ENCODE measurements at regions not wholly inside any gene's neighbourhood (a gene's known extent, or its start where the extent isn't known, plus 50 kb on each side); places are given as distances from the start of the nearest gene placed in this dataset.

DNA sequence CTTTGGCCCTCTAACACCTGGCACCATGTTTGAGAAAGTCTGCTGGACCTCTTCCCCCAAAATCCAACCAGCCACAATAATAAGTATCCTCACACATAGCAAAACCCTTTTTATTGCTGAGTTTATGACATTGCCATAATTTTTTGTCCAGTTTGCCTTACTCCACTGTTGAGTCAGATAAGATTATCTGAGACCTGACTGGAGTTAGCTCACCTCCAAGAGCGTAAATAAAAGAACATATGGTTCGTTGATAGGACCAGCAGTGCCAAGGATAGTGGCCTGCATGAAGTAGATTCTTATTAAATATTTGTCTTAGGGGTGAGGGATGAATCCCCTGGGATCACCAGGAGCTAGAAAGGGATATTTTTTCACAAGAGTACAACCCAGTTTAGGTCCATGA is 510.6 kb upstream of the MPDZ start:
- H3K9me3 ChIP-seq (ENCODE audit: low read depth), result no peaks in the 10 kb centered on the region
- no peaks in the 10 kb centered on the region for H3K36me3 ChIP-seq (ENCODE audit: low read depth)
- no peak overlapping the region for H3K9ac ChIP-seq
- no peak overlapping the region for H3K4me2 ChIP-seq (ENCODE audit: unreplicated experiment)
- in situ Hi-C loops (cut with MboI), result no loop called here
- H2AFZ ChIP-seq, result no peak overlapping the region
- no peaks in the 10 kb centered on the region for H3K9me2 ChIP-seq (ENCODE audit: insufficient read depth)
- no peak for DNase-seq
- no peaks in the 10 kb centered on the region for H3F3A ChIP-seq (ENCODE audit: insufficient read depth)
- TF ChIP-seq EZH2phosphoT487 (IDR thresholded peaks at IDR 0.05; ENCODE audit: insufficient read depth, low read depth) (no peak), EZH2 (IDR thresholded peaks at IDR 0.05; ENCODE audit: insufficient read depth, poor library complexity, severe bottlenecking) (no peak)
- peaks cover 3% of the 10 kb centered on the region; the same call in 1 of the 2 replicates for H3K27me3 ChIP-seq (replicated peaks; ENCODE audit: insufficient read depth)
- H3K4me3 ChIP-seq, result no peak overlapping the region
- H3K4me1 ChIP-seq (ENCODE audit: insufficient read depth), result peaks cover 12% of the 10 kb centered on the region
- no peak overlapping the region for H3K27ac ChIP-seq
- WGBS, 2 experiments (ENCODE audit: low coverage in 1 of 2, low lambda C conversion rate in 2 of 2, missing lambda C conversion rate in 2 of 2), result 64 to 65% methylated on average over 2 of the region's 2 CpGs
- no peaks in the 10 kb centered on the region for H4K20me1 ChIP-seq (ENCODE audit: insufficient read depth)
- no peaks in the 10 kb centered on the region for H3K79me2 ChIP-seq (ENCODE audit: insufficient read depth)

DNA sequence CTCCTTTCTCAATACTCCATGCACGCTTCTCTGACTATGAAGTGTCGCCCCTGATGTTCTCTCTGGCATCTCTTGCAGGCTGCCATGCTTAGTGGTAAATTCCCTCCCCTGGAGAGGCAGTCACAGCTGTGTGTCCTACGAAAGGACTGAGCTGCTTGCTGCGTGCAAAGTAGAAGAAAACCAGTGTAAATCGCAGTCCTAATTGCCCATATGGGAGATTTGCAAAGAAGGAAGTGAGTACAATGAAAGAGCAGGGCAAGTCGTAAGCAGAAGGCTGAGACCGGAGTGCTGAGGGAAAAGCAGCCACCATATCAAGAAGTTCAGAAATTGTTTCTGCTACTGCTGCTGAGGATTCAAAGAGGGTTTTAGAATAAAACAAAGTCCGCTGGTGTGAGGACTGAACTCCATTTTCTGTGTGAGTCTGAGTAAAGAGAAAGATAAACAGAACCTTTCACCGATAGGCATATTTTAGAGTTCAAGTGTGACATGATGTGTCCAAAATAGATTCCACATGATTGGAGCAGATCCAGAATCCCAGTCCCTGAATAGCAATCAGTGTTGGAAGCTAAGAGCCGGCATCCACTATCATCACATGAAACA is 507.8 kb upstream of the MPDZ start:
- no peak overlapping the region for H3K27ac ChIP-seq
- peak overlapping the region; percentile 72 for H2AFZ ChIP-seq
- H3F3A ChIP-seq (ENCODE audit: insufficient read depth), result no peaks in the 10 kb centered on the region
- H3K79me2 ChIP-seq (ENCODE audit: insufficient read depth), result no peaks in the 10 kb centered on the region
- no peaks in the 10 kb centered on the region for H3K9me3 ChIP-seq (ENCODE audit: low read depth)
- no peaks in the 10 kb centered on the region for H4K20me1 ChIP-seq (ENCODE audit: insufficient read depth)
- H3K4me1 ChIP-seq (ENCODE audit: insufficient read depth), result peaks cover 12% of the 10 kb centered on the region
- peak; percentile 27 for DNase-seq
- 27% methylated on average over 10 of the region's 10 CpGs for WGBS, 2 experiments (ENCODE audit: low coverage in 1 of 2, low lambda C conversion rate in 2 of 2, missing lambda C conversion rate in 2 of 2)
- TF ChIP-seq EZH2phosphoT487 (IDR thresholded peaks at IDR 0.05; ENCODE audit: insufficient read depth, low read depth), result no peak
- no peak for TF ChIP-seq EZH2 (IDR thresholded peaks at IDR 0.05; ENCODE audit: insufficient read depth, poor library complexity, severe bottlenecking)
- H3K9me2 ChIP-seq (ENCODE audit: insufficient read depth), result no peaks in the 10 kb centered on the region
- no peak overlapping the region for H3K9ac ChIP-seq
- H3K4me2 ChIP-seq (ENCODE audit: unreplicated experiment), result peak overlapping the region; percentile 62
- H3K4me3 ChIP-seq, result peak overlapping the region; percentile 31
- no peaks in the 10 kb centered on the region for H3K36me3 ChIP-seq (ENCODE audit: low read depth)
- in situ Hi-C loops (cut with MboI), result no loop called here
- peaks cover 3% of the 10 kb centered on the region; the same call in 1 of the 2 replicates for H3K27me3 ChIP-seq (replicated peaks; ENCODE audit: insufficient read depth)

DNA sequence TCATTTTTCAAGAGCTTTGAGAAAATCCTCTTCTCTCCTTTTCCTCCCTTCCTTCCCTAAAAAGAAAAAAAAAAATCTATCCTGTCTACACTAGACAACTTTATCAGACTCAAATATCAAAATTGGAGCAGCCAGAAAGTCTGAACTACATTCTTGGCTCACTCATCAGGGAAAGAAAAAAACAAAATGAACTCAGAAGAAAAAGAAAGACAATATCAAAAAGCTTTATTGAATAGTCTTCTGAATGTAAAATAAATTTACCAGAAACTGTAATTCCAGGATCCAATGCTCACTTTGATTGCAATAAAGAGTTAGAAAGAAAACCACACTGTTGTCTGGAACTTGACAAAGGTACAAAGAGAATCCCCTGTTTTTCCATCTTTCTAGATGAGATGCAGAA is 507.2 kb upstream of the MPDZ start:
- no peaks in the 10 kb centered on the region for H3F3A ChIP-seq (ENCODE audit: insufficient read depth)
- no peak overlapping the region for H3K9ac ChIP-seq
- H3K79me2 ChIP-seq (ENCODE audit: insufficient read depth), result no peaks in the 10 kb centered on the region
- TF ChIP-seq EZH2 (IDR thresholded peaks at IDR 0.05; ENCODE audit: insufficient read depth, poor library complexity, severe bottlenecking) (no peak), EZH2phosphoT487 (IDR thresholded peaks at IDR 0.05; ENCODE audit: insufficient read depth, low read depth) (no peak)
- no peaks in the 10 kb centered on the region for H3K36me3 ChIP-seq (ENCODE audit: low read depth)
- H2AFZ ChIP-seq, result no peak overlapping the region
- H3K9me2 ChIP-seq (ENCODE audit: insufficient read depth), result no peaks in the 10 kb centered on the region
- no peak overlapping the region for H3K27ac ChIP-seq
- no peaks in the 10 kb centered on the region for H3K9me3 ChIP-seq (ENCODE audit: low read depth)
- H3K4me1 ChIP-seq (ENCODE audit: insufficient read depth), result peaks cover 12% of the 10 kb centered on the region
- H4K20me1 ChIP-seq (ENCODE audit: insufficient read depth), result no peaks in the 10 kb centered on the region
- H3K27me3 ChIP-seq (replicated peaks; ENCODE audit: insufficient read depth), result peaks cover 3% of the 10 kb centered on the region; the same call in 1 of the 2 replicates
- no peak overlapping the region for H3K4me2 ChIP-seq (ENCODE audit: unreplicated experiment)
- DNase-seq, result no peak
- in situ Hi-C loops (cut with MboI), result no loop called here
- H3K4me3 ChIP-seq, result no peak overlapping the region

DNA sequence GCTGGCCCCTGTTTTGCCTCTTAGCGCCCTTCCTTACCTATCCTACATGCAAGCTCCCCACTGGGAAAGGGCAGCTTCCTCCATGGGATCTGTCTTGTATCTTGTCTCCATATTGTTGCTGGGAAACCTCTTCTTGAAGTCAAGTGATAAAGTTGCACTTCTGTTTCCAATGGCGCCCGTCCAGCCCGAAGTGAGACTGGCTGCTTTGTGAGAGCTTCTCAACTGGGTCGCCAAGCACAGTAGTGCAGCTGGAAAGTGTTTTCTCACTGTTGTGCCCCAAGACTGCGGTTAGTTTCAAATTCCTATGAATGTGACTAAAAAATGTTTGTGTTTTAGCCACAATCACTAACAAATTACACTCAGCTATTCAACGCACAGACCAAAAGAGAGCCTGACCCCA is 506.6 kb upstream of the MPDZ start:
- Histone ChIP-seq H3K79me2 (ENCODE audit: insufficient read depth) (no peaks in the 10 kb centered on the region), H3K36me3 (ENCODE audit: low read depth) (no peaks in the 10 kb centered on the region), H3K27me3 (replicated peaks; ENCODE audit: insufficient read depth) (peaks cover 3% of the 10 kb centered on the region; the same call in 1 of the 2 replicates), H4K20me1 (ENCODE audit: insufficient read depth) (no peaks in the 10 kb centered on the region), H3K9me3 (ENCODE audit: low read depth) (no peaks in the 10 kb centered on the region), H3K4me1 (ENCODE audit: insufficient read depth) (peaks cover 12% of the 10 kb centered on the region), H3K4me3 (no peak overlapping the region), H3K27ac (no peak overlapping the region), H3K4me2 (ENCODE audit: unreplicated experiment) (no peak overlapping the region), H3K9me2 (ENCODE audit: insufficient read depth) (no peaks in the 10 kb centered on the region), H3K9ac (no peak overlapping the region), H3F3A (ENCODE audit: insufficient read depth) (no peaks in the 10 kb centered on the region), H2AFZ (no peak overlapping the region)
- TF ChIP-seq EZH2 (IDR thresholded peaks at IDR 0.05; ENCODE audit: insufficient read depth, poor library complexity, severe bottlenecking) (no peak), EZH2phosphoT487 (IDR thresholded peaks at IDR 0.05; ENCODE audit: insufficient read depth, low read depth) (no peak)
- peak; percentile 32 for DNase-seq
- in situ Hi-C loops (cut with MboI), result no loop called here
- WGBS, 2 experiments (ENCODE audit: low coverage in 1 of 2, low lambda C conversion rate in 2 of 2, missing lambda C conversion rate in 2 of 2), result 61 to 63% methylated on average over 7 of the region's 7 CpGs

DNA sequence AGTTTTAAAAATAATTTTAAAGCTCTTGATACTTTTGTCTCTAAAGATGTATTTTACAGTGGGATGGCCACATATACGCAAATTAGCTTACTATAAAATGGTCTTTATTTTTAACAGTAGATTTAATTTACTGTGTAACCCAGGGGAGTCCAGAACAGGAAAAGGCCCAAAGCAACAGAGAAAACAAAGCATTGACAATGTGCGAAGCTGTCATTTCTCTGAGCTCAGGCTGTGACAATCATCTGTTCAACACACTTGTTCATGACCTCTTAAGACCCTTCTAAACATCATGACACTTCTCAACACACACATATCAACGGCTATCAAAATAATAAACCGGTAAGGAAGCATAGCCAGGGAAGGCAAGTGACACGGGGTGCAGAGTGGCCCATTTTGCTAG is 499.6 kb upstream of the MPDZ start:
- 75 to 79% methylated on average over 5 of the region's 5 CpGs for WGBS, 2 experiments (ENCODE audit: low coverage in 1 of 2, low lambda C conversion rate in 2 of 2, missing lambda C conversion rate in 2 of 2)
- TF ChIP-seq EZH2phosphoT487 (IDR thresholded peaks at IDR 0.05; ENCODE audit: insufficient read depth, low read depth), result no peak
- no peak for TF ChIP-seq EZH2 (IDR thresholded peaks at IDR 0.05; ENCODE audit: insufficient read depth, poor library complexity, severe bottlenecking)
- Histone ChIP-seq H3K4me3 (no peak overlapping the region), H3K4me1 (ENCODE audit: insufficient read depth) (no peaks in the 10 kb centered on the region), H3K27me3 (replicated peaks; ENCODE audit: insufficient read depth) (no peaks in the 10 kb centered on the region), H3F3A (ENCODE audit: insufficient read depth) (no peaks in the 10 kb centered on the region), H3K9me2 (ENCODE audit: insufficient read depth) (no peaks in the 10 kb centered on the region), H3K79me2 (ENCODE audit: insufficient read depth) (no peaks in the 10 kb centered on the region), H4K20me1 (ENCODE audit: insufficient read depth) (no peaks in the 10 kb centered on the region), H3K27ac (no peak overlapping the region), H3K9ac (no peak overlapping the region), H3K9me3 (ENCODE audit: low read depth) (no peaks in the 10 kb centered on the region), H2AFZ (no peak overlapping the region), H3K4me2 (ENCODE audit: unreplicated experiment) (no peak overlapping the region), H3K36me3 (ENCODE audit: low read depth) (no peaks in the 10 kb centered on the region)
- in situ Hi-C loops (cut with MboI), result no loop called here
- no peak for DNase-seq

Measured in GM23248 (cell line).